GM21423 (cell line): ENCODE measurements at regions not wholly inside any gene's neighbourhood (a gene's known extent, or its start where the extent isn't known, plus 50 kb on each side); places are given as distances from the start of the nearest gene placed in this dataset.
"Not testable (repeated sequence)": the region's sequence is repeated elsewhere in the genome, so short reads cannot be mapped to it uniquely, and the experiment has no call there.

Source experiments
- ATAC-seq: cut with Tn5 transposase; IDR thresholded peaks from one replicate; pipeline ENCODE4 v1.9.1; 2021; ENCODE audit warnings: mild to moderate bottlenecking, moderate library complexity; ENCODE audit not compliant: unreplicated experiment

DNA sequence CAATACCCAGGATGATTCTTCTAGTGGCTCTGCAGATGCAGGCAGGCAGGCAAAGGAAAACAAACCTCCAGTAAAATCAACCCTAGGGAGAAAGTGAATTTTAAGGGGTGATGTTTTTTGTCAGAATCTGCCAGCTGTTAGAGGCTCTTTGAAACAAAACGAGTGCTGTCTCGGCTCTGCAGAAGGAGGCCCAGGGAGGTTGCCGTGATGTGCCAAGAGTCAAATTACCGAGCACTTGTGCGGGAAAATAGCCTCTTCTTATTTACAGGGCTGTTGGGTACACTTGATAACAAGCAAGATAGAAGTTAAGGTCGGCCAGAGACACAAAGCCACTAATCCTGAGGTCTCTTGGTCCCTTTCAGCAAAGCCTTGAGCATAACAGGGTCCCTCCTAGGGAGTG is 68.9 kb upstream of the EEF2KMT start:
- ATAC-seq: no peak

DNA sequence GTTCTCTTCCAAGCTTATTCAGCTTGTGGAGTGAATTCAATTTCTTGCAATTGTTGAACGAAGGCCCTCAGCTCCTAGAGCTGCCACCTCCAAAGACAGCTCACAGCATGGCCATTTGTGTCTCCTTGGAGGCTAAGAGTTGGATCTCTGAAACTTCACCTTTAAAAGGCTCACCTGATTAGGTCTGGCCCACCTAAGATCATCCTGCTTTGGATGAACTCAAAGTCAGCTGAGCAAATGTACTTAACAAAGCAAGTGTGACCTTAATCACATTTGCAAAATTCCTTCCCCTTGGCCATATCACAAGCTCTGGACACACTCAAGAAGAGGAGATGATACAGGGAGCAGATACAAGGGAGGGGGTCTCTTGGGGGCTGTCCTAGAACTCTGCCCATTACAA is 67.8 kb upstream of the EEF2KMT start:
- ATAC-seq: not testable (repeated sequence)

DNA sequence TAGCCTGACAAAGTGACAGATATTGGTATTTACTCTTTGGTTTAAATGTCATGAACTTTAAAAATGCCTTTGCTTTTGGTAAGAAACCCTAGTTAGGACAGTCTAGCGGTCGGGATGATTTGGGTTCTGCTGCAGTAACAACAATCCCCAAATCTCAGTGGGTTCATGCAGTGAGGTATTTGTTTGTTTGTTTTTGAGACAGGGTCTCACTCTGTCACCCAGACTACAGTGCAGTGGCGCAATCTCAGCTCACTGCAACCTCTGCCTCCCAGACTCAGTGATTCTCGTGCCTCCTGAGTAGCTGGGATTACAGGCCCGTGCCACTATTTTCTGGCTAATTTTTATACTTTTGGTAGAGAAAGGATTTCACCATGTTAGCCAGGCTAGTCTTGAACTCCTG is 65.2 kb upstream of the EEF2KMT start:
- not testable (repeated sequence) for ATAC-seq

DNA sequence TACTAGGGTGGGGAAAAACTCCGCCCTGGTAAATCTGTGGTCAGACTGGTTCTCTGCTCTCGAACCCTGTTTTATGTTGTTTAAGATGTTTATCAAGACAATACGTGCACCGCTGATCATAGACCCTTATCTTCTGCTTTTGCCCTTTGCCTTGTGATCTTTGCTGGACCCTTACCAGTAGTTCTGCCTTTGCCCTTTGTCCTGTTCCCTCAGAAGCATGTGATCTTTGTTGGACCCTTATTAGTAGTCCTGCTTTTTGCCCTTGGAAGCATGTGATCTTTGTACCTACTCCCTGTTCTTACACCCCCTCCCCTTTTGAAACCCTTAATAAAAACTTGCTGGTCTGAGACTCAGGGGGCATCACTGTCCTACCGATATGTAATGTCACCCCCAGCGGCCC is 64.3 kb upstream of the EEF2KMT start:
- not testable (repeated sequence) for ATAC-seq

DNA sequence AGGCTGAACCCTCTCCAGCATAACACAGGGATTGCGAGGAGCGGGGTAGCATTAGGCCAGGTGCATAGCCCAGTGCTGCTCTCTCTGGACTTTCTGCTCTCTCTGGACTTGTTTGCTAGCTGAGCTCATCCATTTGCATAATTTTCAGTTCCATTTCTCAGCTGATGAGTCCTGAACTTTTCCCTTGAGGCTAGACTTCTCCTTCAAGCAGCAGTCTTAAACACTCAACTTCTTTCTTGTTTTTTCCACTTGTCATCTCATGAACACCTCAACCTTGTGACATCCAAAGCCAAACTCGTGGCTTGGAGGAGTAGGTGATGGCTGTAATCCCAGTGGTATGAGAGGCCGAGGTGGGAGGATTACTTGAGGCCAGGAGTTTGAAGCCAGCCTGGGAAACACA is 62.4 kb upstream of the EEF2KMT start:
- ATAC-seq: not testable (repeated sequence)

DNA sequence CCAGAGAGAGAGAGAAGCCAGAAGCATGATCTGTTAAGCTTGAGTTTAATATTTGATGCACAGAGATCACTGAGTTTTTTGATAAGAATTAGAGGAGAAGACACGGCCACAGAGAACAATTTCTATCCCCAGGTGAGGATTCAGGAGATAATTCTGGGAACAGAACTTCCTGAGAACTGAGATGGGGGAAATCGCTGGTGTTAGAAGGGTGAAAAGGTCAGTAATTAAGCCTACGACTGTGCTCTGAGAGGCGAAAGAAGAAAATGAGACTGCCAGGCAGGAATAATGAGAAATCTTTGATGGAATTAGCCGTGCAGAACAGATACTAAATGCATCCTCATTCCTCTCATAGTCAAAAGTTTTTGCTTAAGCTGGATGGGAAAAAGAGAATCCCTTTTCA is 61.9 kb upstream of the EEF2KMT start:
- not testable (repeated sequence) for ATAC-seq

DNA sequence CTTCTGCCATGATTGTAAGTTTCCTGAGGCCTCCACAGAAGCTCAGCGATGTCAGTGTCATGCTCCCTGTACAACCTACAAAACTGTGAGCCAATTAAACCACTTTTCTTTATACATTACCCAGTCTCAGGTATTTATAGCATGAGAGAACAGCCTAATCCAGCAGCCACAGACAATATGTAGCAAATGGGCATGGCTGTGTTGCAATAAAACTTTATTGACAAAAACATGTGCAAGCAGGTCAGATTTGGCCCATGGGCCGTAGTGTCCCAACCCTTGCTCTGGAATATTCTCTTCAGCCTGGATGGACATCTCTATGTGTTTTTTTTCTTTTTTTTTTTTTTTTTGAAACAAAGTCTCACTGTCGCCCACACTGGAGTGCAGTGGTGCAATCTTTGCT is 60.9 kb upstream of the EEF2KMT start:
- ATAC-seq: no peak

DNA sequence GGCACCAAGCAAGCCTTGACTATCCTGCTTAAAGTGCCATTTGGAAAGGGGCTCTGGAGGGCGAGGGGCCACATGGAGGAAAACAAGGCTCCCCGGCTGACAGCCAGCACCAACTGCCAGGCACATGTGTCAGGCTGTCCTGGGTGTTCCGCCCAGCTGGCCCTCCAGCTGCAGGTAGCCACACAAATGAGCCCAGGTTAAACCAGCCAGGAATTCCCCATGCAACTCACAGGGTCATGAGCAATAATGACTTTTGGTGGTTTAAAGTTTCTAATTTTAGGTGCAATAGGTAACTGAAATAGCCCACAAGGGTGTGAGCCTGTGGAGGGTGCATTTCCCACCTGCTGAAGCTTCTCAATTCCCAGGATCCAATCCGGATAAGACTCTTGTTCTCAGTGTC is 58.9 kb upstream of the EEF2KMT start:
- ATAC-seq: not testable (repeated sequence)

DNA sequence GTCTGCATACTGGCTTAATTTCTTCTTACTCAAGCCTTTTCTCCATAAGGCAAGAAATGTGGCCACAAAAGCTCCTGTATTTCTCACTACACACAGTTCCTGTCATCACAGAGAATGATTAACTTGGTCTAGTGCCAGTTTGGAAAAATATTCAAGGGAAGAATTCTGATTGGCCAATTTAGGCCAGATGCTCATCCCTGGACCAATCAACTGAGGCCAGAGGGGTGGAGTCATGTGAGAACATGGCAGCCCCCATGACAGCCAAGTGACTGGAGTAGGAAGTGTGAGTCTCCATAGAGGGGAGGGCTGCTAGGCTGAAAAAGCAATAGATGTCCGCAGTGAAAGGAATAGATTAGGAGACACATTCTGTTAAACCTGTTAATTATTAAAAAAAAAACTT is 56.4 kb upstream of the EEF2KMT start:
- ATAC-seq: not testable (repeated sequence)

DNA sequence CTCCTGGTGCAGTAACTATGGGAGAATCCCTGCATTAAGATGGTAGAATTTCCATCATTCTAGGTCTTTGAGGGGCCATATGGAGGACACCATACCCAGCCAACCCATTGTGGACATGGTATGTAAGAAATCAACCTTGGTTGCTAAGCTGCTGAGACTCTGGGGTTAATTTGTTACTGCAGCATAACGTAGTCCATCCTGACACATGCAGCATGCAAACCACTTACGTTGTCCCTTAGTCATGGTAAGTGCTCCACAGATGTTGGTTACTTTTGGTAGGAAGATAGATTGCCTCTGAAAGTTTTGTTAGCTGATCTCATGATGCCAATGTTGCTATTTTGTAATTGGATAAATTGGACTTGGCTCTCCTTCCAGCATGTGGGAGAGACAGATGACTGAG is 53.8 kb upstream of the EEF2KMT start:
- not testable (repeated sequence) for ATAC-seq
